ENCODE measurements at regions not wholly inside any gene's neighbourhood (a gene's known extent, or its start where the extent isn't known, plus 50 kb on each side); places are given as distances from the start of the nearest gene placed in this dataset.

DNA sequence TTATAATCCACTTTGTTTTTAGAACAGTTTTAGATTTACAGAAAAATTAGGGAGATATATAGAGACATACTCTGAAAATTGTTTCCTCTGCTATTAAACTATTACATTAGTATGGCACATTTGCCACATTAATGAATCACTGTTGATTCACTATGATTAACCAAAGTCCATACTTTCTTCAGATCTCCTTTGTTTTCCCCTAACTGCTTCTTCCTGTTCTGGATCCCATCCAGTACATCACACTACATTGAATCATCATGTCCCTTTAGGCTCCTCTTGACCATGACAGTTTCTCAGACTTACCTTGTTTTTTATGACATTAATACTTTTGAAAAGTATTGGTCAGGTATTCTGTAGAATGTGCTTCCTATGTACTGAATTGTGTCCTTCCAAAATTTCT, 109.2 kb upstream of the EDNRA start:
- TF ChIP-seq POLR2AphosphoS5 (IDR thresholded peaks at IDR 0.05; ENCODE audit: borderline replicate concordance, low read depth, low read length) (no peak), EZH2 (IDR thresholded peaks at IDR 0.05) (no peak), FOXP2 (optimal IDR thresholded peaks at IDR 0.05; ENCODE audit: control extremely low read depth, extremely low read length, insufficient read depth) (no peak)
